Activated naive CD4-positive, alpha-beta T cell treated with anti-CD3 and anti-CD28 coated beads, Interleukin-2, amount 50 U/mL, for 24 hours (primary cell): ENCODE measurements at regions not wholly inside any gene's neighbourhood (a gene's known extent, or its start where the extent isn't known, plus 50 kb on each side); places are given as distances from the start of the nearest gene placed in this dataset.
"Not testable (repeated sequence)": the region's sequence is repeated elsewhere in the genome, so short reads cannot be mapped to it uniquely, and the experiment has no call there.

Experiments
- H3K27ac Mint-ChIP-seq: one replicate; pipeline ENCODE4 v1.8.0; 2021; ENCODE audit warnings: mild to moderate bottlenecking, mixed read lengths
- H3K27me3 Mint-ChIP-seq: one replicate; pipeline ENCODE4 v1.8.0; 2021; ENCODE audit warnings: mixed read lengths
- H3K36me3 Mint-ChIP-seq: one replicate; pipeline ENCODE4 v1.8.0; 2021; ENCODE audit warnings: mixed read lengths
- H3K4me1 Mint-ChIP-seq: one replicate; pipeline ENCODE4 v1.8.0; 2021; ENCODE audit warnings: mixed read lengths
- H3K4me3 Mint-ChIP-seq: one replicate; pipeline ENCODE4 v1.8.0; 2021; ENCODE audit warnings: mild to moderate bottlenecking, mixed read lengths
- H3K9me3 Mint-ChIP-seq: one replicate; pipeline ENCODE4 v1.8.0; 2021; ENCODE audit warnings: mixed read lengths

DNA sequence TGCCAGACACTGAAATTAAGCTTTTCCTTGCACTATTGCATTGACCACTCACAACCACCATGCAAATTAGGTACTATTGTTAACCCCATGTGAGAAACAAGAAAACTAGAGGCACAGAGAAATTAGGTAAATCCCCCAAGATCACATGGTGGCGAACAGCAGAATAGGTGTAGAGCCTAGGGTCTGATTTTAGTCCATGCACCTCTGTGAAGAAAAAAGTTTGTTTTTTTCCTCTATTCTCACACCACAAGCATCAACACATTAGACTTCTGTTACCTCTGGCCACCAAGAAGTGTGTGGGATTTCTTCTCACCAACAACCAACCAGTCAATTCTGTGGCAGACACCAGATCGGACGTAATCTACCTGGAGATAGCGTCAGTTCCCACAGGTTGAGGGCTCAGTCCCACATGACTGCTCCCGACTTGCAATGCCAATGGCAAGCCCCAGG, 391.9 kb downstream of the COG6 start:
- no peak overlapping the region for H3K4me3 Mint-ChIP-seq
- H3K4me1 Mint-ChIP-seq: no peaks in the 10 kb centered on the region
- no peak overlapping the region for H3K27ac Mint-ChIP-seq
- H3K36me3 Mint-ChIP-seq: no peaks in the 10 kb centered on the region
- H3K9me3 Mint-ChIP-seq: no peaks in the 10 kb centered on the region
- no peaks in the 10 kb centered on the region for H3K27me3 Mint-ChIP-seq

DNA sequence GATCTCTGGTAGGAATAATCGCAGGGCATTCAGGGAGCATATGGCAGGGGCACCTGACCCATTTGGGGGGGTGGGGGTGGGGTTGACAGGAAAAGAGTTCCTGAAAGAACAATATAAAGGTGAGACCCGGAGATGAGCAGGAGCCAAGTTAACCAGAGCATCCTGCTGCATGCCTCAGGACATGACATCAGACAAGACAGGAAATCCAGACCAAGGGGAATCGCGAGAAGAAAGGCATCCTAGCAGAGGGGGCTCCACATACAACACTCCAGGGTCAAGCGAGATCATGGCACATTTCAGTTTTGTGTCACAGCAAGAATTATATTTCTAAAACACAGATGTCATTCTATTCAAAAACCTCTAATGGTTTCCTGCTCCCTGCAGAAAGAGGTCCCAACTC, 393.1 kb downstream of the COG6 start:
- Mint-ChIP-seq H3K9me3 (no peaks in the 10 kb centered on the region), H3K4me1 (no peaks in the 10 kb centered on the region), H3K27ac (no peak overlapping the region), H3K36me3 (no peaks in the 10 kb centered on the region), H3K27me3 (no peaks in the 10 kb centered on the region), H3K4me3 (no peak overlapping the region)

DNA sequence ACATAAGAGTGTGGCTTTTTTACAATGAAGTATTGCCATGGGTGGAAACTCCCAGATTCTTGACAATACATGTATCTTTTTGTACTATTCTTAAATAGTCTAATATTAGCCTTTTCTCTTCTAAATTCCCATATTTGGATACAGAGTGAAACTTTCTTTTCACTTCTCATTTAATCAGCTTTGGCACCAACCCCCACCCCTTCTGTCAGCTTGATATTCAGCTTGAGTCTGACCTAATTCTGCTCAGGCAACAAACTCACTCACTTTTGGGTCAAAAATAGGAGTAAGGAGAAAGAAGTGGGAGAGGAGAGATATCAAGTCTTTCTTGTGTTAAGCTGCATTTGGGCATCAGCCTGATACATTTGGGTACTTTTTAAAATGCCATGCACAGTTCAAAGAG, 397.5 kb downstream of the COG6 start:
- Mint-ChIP-seq H3K27me3 (no peaks in the 10 kb centered on the region), H3K27ac (no peak overlapping the region), H3K9me3 (no peaks in the 10 kb centered on the region), H3K4me3 (no peak overlapping the region), H3K4me1 (no peaks in the 10 kb centered on the region), H3K36me3 (no peaks in the 10 kb centered on the region)

DNA sequence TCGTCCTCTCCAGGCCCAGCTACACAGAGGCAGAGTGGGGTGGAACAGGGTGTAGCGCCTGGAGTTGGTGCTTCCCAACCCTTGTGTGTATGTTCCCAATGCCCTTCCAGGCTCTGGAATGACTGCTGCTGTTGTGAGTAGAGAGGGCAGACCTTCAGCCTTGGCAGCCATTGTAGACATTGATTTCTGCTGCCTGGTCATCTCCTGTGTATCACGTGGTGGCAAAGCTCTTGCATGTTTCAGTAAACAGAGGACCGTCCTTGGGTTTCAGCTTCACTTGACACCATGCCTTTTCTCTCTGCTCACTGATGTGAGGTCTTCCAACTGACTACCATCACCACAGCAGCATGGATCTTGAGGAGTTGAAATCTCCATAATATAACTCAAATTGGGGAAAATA, 397.9 kb downstream of the COG6 start:
- Mint-ChIP-seq H3K36me3 (no peaks in the 10 kb centered on the region), H3K4me3 (no peak overlapping the region), H3K4me1 (no peaks in the 10 kb centered on the region), H3K27ac (no peak overlapping the region), H3K9me3 (no peaks in the 10 kb centered on the region), H3K27me3 (no peaks in the 10 kb centered on the region)

DNA sequence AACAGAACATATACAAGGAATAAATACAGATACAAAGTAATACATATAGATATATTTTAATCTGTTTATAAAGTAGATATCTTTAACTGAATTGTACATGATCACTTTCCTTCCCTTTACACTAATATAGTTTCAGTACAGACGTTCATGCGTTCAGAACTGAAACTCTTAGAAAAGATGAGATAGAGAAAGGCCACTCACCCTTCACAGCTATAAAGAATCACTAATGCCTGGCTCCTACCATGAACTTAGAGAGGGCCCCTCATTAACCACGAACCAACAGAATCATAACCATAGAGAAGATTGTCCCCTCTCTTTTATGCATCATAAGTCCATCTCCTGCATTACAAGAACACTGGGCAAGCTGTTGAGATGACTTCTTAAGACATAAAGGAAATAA, 399.0 kb downstream of the COG6 start:
- not testable (repeated sequence) for H3K27ac Mint-ChIP-seq, H3K36me3 Mint-ChIP-seq, H3K27me3 Mint-ChIP-seq, H3K9me3 Mint-ChIP-seq, H3K4me3 Mint-ChIP-seq, H3K4me1 Mint-ChIP-seq

DNA sequence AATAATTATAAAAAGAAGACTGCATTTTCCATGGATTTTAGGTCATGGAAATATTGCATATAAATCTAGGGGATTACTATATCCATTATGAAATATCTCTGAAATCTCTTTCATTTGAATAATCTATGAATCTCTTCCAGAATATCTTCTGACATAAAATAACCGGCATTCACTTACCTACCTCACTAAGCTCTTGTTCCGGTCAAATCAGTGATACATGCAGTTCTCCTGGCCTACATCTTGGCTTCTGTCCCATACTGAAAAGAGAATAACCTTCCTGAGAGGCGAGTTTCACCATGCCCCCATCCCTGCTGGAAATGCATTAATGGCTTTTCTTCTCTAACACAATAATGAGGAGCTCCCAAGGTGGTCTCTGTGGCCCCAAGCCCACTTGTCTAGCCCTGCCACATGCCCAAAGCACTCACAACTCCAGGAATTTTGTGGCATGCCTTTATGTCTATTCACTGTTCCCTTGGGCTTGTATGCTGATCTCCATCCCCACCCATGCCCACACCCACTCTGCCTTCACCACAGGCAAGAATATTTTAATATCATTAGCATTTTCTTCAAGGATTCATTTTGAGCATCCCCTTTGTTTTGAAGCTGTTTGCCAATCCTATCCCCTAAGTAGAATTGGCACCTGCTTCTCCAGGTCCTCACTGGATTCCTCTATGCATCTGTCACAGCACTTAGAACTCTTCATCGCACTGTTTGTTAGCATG, 401.6 kb downstream of the COG6 start:
- H3K36me3 Mint-ChIP-seq: no peaks in the 10 kb centered on the region
- H3K27ac Mint-ChIP-seq: no peak overlapping the region
- no peaks in the 10 kb centered on the region for H3K27me3 Mint-ChIP-seq
- H3K4me3 Mint-ChIP-seq: no peak overlapping the region
- no peaks in the 10 kb centered on the region for H3K9me3 Mint-ChIP-seq
- peaks cover 12% of the 10 kb centered on the region for H3K4me1 Mint-ChIP-seq

DNA sequence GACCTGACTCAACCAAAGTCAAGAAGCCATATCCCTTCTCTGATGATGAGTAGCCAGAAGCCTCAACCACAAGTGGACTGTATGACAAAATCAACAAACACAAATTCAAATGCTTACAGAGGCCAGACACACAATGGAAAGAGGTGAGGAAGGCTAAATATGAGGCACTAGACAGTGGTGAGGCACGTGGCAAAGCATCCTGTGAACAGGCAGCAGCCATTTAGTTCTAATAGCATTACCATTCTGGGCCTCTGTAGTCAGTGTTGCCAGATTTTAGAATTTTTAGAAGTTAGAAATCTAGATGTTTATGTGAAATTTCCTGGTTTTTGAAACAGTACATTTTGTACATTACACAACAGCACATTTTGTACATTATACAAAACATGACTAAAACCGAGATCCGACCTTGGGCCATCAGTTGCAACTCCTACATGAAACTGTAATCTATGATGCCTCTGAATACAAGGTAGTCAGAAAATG, 403.3 kb downstream of the COG6 start:
- Mint-ChIP-seq H3K4me3 (no peak overlapping the region), H3K9me3 (no peaks in the 10 kb centered on the region), H3K36me3 (no peaks in the 10 kb centered on the region), H3K27ac (no peak overlapping the region), H3K4me1 (peaks cover 17% of the 10 kb centered on the region), H3K27me3 (no peaks in the 10 kb centered on the region)

DNA sequence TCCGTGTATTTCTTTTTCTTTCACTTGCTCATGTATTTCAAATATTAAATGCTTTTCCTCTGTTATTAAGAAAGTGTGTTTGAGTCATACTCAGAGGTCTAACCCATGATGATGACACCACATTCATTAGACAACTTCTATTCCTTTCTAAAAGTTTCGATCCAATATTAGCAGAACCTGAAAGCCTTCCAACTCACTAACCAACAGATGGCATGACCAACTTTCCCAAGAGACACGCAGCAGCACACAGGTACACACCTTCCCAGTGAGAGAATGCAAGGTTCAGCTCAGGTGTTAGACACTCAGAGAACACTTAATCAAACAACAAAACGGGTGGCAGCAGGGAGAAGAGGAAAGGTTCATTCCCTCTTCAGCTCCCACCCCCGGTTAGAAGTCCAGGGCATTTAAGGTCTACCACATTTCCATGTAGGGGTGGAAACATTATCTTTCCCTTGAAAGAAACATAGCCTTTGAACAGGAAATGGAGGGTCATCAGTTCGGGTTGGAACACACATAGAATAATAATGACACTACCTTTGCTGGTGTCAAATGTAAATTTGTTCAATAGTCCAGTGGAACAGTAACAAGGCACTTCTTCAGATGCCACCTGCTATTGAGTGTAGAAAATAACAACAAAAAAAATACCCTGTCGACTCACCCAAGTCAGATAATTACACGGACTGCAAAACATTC, 404.2 kb downstream of the COG6 start:
- Mint-ChIP-seq H3K27me3 (no peaks in the 10 kb centered on the region), H3K4me1 (peaks cover 25% of the 10 kb centered on the region), H3K4me3 (no peak overlapping the region), H3K27ac (no peak overlapping the region), H3K36me3 (no peaks in the 10 kb centered on the region), H3K9me3 (no peaks in the 10 kb centered on the region)

DNA sequence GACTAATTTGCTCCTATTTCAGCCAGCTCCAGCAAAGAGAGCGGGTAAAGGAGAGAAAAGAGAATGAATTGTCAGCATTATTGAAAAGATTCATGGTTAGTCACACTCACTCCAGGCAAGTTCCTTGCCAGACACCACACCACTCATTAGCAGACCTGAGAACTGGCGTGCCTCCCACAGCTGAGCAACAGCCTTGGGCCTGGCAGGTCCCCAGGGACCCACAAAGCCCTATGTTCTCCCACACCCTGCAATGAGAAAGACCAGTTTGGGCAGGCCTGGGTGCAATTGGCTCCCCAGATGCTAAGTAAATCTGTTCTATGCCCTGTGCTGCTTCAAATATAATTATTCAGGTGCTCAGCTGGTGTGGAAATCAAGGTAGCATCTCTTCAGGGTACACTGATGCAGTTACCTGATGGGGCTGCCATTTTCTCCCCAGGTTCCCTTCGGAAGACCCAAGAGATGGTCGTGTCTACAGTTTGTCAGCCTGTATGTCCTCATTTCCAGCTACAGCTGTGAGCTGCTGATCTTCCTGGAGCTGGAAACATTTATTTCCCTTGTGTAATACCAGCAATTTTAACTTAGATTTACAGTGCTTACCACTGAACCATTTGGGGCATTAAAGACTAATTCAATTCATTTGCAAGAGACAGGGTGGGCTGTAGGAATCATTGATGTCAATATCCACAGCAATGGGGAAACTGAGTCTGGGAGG, 405.0 kb downstream of the COG6 start:
- H3K4me1 Mint-ChIP-seq: peaks cover 29% of the 10 kb centered on the region
- H3K36me3 Mint-ChIP-seq: no peaks in the 10 kb centered on the region
- no peaks in the 10 kb centered on the region for H3K27me3 Mint-ChIP-seq
- H3K9me3 Mint-ChIP-seq: no peaks in the 10 kb centered on the region
- no peak overlapping the region for H3K27ac Mint-ChIP-seq
- H3K4me3 Mint-ChIP-seq: no peak overlapping the region

DNA sequence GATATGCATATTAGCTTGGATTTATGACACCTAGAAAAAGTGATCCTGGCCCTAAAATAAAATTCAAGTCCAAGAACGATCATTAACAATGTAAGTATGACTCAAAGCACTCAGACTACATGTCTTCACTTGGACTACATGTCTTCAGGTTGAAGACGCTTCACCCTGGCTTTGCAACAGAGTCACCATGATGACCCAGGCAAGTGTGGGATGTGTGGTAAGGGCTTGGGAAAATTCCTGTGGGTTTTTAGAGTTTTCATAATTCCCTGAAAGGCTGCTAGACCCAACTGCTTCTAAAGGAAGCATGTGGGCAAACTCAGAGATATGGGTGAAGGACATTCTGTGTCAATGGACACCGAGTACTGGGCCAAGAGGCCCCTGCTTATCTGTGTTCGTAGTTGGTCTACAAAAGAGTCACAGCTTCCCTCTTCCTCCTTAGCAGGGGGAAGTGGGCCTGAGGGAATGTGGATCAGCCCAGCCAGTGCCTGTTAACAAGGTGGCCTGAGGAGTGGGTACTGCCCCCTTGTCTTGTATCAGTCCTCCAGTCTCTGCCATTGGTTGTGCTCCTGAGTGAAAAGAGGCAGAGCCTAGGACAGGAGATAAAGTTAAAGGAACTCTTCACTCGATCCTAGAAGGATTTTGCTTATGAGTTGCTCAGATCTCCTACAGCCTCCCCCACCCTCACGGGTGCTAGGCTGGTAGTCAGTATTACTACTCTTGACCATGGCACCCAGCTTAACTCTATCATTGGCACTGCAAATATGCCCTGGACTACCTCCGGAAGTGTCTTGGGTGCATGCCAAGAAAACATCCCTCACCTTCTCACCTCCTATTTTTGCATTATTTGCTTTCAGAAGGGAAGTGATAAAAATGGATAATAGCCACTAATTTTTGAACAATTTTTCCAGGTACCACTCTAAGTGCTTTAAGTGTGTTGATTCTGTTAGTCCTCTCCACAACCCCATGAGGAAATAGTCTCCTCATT, 406.3 kb downstream of the COG6 start:
- Mint-ChIP-seq H3K27me3 (no peaks in the 10 kb centered on the region), H3K4me1 (peaks cover 29% of the 10 kb centered on the region), H3K4me3 (no peak overlapping the region)

DNA sequence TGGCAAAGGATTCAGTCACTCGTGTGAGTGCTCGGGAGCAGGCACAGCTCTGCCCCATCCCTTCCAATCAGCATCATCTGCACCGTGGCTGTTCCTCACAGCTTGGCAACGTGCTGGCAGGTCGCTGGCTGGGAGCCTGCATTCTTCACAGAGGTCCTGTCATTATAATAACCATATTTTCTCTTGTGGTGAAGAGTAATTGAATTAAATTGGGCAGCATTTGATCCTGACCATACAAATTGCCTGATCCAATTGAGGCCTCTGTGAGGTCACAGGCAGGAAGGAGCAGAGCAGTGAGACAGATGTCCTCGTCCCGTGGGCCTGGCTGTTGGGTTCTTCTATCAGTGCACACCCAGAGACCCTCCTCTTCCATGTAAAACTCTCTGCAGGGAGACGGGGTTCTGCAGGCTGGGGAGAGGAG, 407.8 kb downstream of the COG6 start:
- Mint-ChIP-seq H3K27me3 (no peaks in the 10 kb centered on the region), H3K36me3 (peaks cover 1% of the 10 kb centered on the region), H3K9me3 (no peaks in the 10 kb centered on the region), H3K4me1 (peaks cover 29% of the 10 kb centered on the region), H3K27ac (no peak overlapping the region), H3K4me3 (no peak overlapping the region)

More for the DNA sequence above, 406.3 kb downstream of the COG6 start:
- Mint-ChIP-seq H3K27ac (no peak overlapping the region), H3K9me3 (no peaks in the 10 kb centered on the region), H3K36me3 (peaks cover 1% of the 10 kb centered on the region)

DNA sequence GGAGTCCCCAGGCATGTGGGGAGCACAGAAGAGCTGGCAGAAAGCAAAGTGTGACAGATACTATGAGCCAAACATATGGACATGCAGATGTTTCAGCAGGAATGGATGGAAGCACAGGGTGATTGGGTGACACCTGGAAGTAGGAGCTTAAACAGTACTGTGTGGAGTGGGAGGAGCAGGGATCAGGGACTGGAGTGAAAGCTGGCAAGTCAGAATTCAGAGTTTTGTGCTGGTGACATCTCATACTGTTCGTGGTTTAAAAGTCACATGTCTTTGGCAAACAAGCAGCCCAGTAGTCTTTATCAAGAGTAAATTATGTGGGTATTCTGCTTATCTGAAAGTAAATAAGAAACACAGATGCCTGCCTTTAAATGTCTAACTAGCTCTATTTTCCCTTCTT, 408.2 kb downstream of the COG6 start:
- H3K36me3 Mint-ChIP-seq: peaks cover 1% of the 10 kb centered on the region
- H3K4me3 Mint-ChIP-seq: no peak overlapping the region
- no peak overlapping the region for H3K27ac Mint-ChIP-seq
- H3K27me3 Mint-ChIP-seq: no peaks in the 10 kb centered on the region
- peaks cover 26% of the 10 kb centered on the region for H3K4me1 Mint-ChIP-seq
- H3K9me3 Mint-ChIP-seq: no peaks in the 10 kb centered on the region

DNA sequence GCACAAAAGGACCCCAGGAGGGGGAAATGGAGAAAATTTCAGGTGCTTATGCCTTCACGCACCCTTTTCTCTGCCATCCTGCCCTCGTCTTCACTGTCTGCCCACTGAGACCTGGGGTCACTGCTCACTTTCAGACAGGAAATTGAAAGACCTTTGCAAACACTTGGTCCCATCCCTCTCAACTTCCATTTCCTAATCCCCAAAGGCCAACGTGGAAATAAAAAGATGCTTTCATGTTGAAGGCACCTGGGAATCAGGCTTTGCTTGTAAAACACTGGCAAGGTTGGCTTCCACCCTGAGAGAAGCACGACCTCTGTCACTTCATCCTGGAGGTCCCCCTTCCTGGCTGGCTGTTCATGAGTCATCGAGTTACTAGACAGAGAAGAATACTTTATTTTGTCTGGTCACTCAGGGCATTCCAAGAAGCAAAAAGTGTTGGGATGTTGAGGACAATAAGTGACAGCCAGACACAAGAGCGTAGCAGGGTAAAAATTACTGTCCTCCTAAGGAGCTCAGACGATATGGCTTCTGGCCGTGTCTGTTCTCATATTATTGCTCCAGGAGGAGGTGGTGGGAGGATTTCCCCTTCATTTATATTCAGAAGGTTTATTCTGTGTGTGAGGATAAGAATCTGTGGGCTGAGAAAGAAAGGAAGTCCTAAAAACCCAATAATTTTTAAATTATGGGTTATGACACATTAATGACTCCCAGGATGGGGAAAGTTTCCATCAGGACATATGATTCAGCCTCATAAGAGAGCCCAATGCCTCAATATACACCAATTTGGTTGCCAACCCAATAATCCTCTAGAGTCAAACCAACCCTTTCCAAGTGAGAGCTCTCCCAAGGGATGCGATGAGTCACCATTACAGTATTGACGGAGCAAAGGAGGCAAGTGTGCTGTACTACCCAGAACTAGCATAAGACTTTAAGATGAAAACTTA, 409.0 kb downstream of the COG6 start:
- Mint-ChIP-seq H3K27ac (no peak overlapping the region), H3K9me3 (no peaks in the 10 kb centered on the region), H3K4me1 (peaks cover 27% of the 10 kb centered on the region), H3K27me3 (no peaks in the 10 kb centered on the region), H3K36me3 (peaks cover 1% of the 10 kb centered on the region), H3K4me3 (no peak overlapping the region)
